GM19238 (cell line): ENCODE measurements at regions not wholly inside any gene's neighbourhood (a gene's known extent, or its start where the extent isn't known, plus 50 kb on each side); places are given as distances from the start of the nearest gene placed in this dataset.
"Not testable (repeated sequence)": the region's sequence is repeated elsewhere in the genome, so short reads cannot be mapped to it uniquely, and the experiment has no call there.

ENCODE experiments used
- DNase-seq: peaks from one replicate; pipeline ENCODE4 v3.0.0; 2011; ENCODE audit warnings: low spot score; ENCODE audit not compliant: insufficient read length

- DNase-seq = not testable (repeated sequence)
These were observed 84.2 kb upstream of the ADORA2B start for GRCh38 chr17:15860774-15861173.

GRCh38 chr17:15864061-15864460 lies 80.9 kb upstream of the ADORA2B start:
- DNase-seq = not testable (repeated sequence)

- DNase-seq = not testable (repeated sequence)
These were observed 80.5 kb upstream of the ADORA2B start for GRCh38 chr17:15864472-15864871.

GRCh38 chr17:15866015-15866414 lies 78.9 kb upstream of the ADORA2B start:
- not testable (repeated sequence) for DNase-seq

GRCh38 chr17:15867331-15867730 lies 77.6 kb upstream of the ADORA2B start:
- DNase-seq = not testable (repeated sequence)

GRCh38 chr17:15869868-15870267 lies 75.1 kb upstream of the ADORA2B start:
- DNase-seq = not testable (repeated sequence)

GRCh38 chr17:15872677-15873076 lies 72.3 kb upstream of the ADORA2B start:
- DNase-seq = not testable (repeated sequence)

- DNase-seq = not testable (repeated sequence)
These were observed 66.9 kb upstream of the ADORA2B start for GRCh38 chr17:15877882-15878500.

- no peak for DNase-seq
These were observed 62.7 kb upstream of the ADORA2B start for GRCh38 chr17:15882058-15882720.

- DNase-seq = no peak
These were observed 62.2 kb upstream of the ADORA2B start for GRCh38 chr17:15882777-15883176.

- no peak for DNase-seq
These were observed 61.3 kb upstream of the ADORA2B start for GRCh38 chr17:15883617-15884111.

- DNase-seq = no peak
These were observed 60.2 kb upstream of the ADORA2B start for GRCh38 chr17:15884731-15885130.

GRCh38 chr17:15885770-15886169 lies 59.2 kb upstream of the ADORA2B start:
- no peak for DNase-seq

- DNase-seq = no peak
These were observed 58.7 kb upstream of the ADORA2B start for GRCh38 chr17:15886221-15886620.

- no peak for DNase-seq
These were observed 58.1 kb upstream of the ADORA2B start for GRCh38 chr17:15886804-15887203.

- no peak for DNase-seq
These were observed 56.5 kb upstream of the ADORA2B start for GRCh38 chr17:15888436-15888835.

- no peak for DNase-seq
These were observed 54.5 kb upstream of the ADORA2B start for GRCh38 chr17:15890279-15890892.

GRCh38 chr17:15891318-15891717 lies 53.6 kb upstream of the ADORA2B start:
- no peak for DNase-seq

GRCh38 chr17:15892244-15892643 lies 52.7 kb upstream of the ADORA2B start:
- DNase-seq = no peak

- DNase-seq = no peak
These were observed 51.9 kb upstream of the ADORA2B start for GRCh38 chr17:15892731-15893657.

- DNase-seq = no peak
These were observed 51.3 kb upstream of the ADORA2B start for GRCh38 chr17:15893658-15894024.
